IMR-90 (cell line): ENCODE measurements at regions not wholly inside any gene's neighbourhood (a gene's known extent, or its start where the extent isn't known, plus 50 kb on each side); places are given as distances from the start of the nearest gene placed in this dataset.

Experiments
- ATAC-seq: fragments of 200-7000 bp; cut with Tn5 transposase; 2 replicates; pipeline ENCODE4 v1.9.1; 2020; ENCODE audit warnings: low read depth, mild to moderate bottlenecking, moderate library complexity
- BruUV-seq: library from RNA; stranded (reverse); fragments of 400-500 nt; replicated peaks from 2 replicates; lab custom pipeline; 2021; lab: Mats Ljungman, UMichigan
- CTCF ChIA-PET: fragments of 300-600 bp; formaldehyde crosslinking; extraction: SDS; loops from one replicate; lab custom pipeline; 2021; ENCODE audit warnings: antibody characterized with exemption; lab: Yijun Ruan, JAX
- POLR2A ChIA-PET: fragments of 300-600 bp; sonication (Branson Sonifier 250); formaldehyde crosslinking; loops from one replicate; lab custom pipeline; 2022; ENCODE audit warnings: antibody characterized with exemption; ENCODE audit not compliant: unreplicated experiment; lab: Charles Lee
- DNase-seq: peaks from one replicate; pipeline ENCODE4 v3.0.0; 2013
- H2AFZ ChIP-seq: replicated peaks from 2 replicates; pipeline ENCODE3; 2013; ENCODE audit warnings: low read length, mild to moderate bottlenecking; ENCODE audit not compliant: poor library complexity
- H2AK5ac ChIP-seq: 2 replicates; pipeline ENCODE4 v1.6.1; 2013; ENCODE audit warnings: low read depth, low read length, inconsistent platforms
- H2AK9ac ChIP-seq: replicated peaks from 2 replicates; pipeline ENCODE3; 2013; ENCODE audit warnings: mild to moderate bottlenecking, low read depth, low read length, moderate library complexity; ENCODE audit not compliant: poor library complexity
- H2BK120ac ChIP-seq: 2 replicates; pipeline ENCODE4 v1.6.1; 2013; ENCODE audit warnings: low read depth, low read length, inconsistent platforms
- H2BK15ac ChIP-seq: 3 replicates; pipeline ENCODE4 v1.6.1; 2013; ENCODE audit warnings: low read depth, low read length, inconsistent platforms
- H2BK20ac ChIP-seq: 2 replicates; pipeline ENCODE4 v1.6.1; 2013; ENCODE audit warnings: low read depth, mild to moderate bottlenecking, inconsistent platforms, low read length, moderate library complexity
- H2BK5ac ChIP-seq: 2 replicates; pipeline ENCODE4 v1.6.1; 2013; ENCODE audit warnings: mild to moderate bottlenecking, low read depth, low read length, inconsistent platforms; ENCODE audit not compliant: poor library complexity, severe bottlenecking
- H3K14ac ChIP-seq: replicated peaks from 2 replicates; pipeline ENCODE4 v1.6.1; 2013; ENCODE audit warnings: low read depth, low read length, inconsistent platforms
- H3K18ac ChIP-seq: 2 replicates; pipeline ENCODE4 v1.6.1; 2013; ENCODE audit warnings: low read depth, low read length, control low read depth
- H3K23ac ChIP-seq: 2 replicates; pipeline ENCODE4 v1.6.1; 2013; ENCODE audit warnings: low read depth, low read length, inconsistent platforms
- H3K27ac ChIP-seq: 2 replicates; pipeline ENCODE4 v1.5.1; 2013; ENCODE audit warnings: mild to moderate bottlenecking, control low read depth, low read length; ENCODE audit not compliant: insufficient read depth
- H3K27me3 ChIP-seq: 2 replicates; pipeline ENCODE4 v1.6.1; 2013; ENCODE audit warnings: low read length; ENCODE audit not compliant: control insufficient read depth, insufficient read depth
- H3K36me3 ChIP-seq: 2 replicates; pipeline ENCODE4 v1.6.1; 2013; ENCODE audit warnings: low read length, mixed read lengths; ENCODE audit not compliant: control insufficient read depth, insufficient read depth
- H3K4ac ChIP-seq: 2 replicates; pipeline ENCODE4 v1.6.1; 2013; ENCODE audit warnings: low read depth, low read length, inconsistent platforms
- H3K4me1 ChIP-seq: 2 replicates; pipeline ENCODE4 v1.6.1; 2013; ENCODE audit warnings: low read length, mixed read lengths; ENCODE audit not compliant: control insufficient read depth, insufficient read depth
- H3K4me2 ChIP-seq: 2 replicates; pipeline ENCODE4 v1.6.1; 2013; ENCODE audit warnings: low read depth, mild to moderate bottlenecking, control low read depth, low read length, moderate library complexity
- H3K4me3 ChIP-seq: 2 replicates; pipeline ENCODE4 v1.5.1; 2013; ENCODE audit warnings: low read depth, mild to moderate bottlenecking, control low read depth, low read length, moderate library complexity; ENCODE audit not compliant: insufficient read depth
- H3K56ac ChIP-seq: 2 replicates; pipeline ENCODE4 v1.6.1; 2013; ENCODE audit warnings: low read length, inconsistent platforms; ENCODE audit not compliant: insufficient read depth; ENCODE audit errors: extremely low read depth
- H3K79me1 ChIP-seq, 2 experiments: 2 replicates each; pipeline ENCODE4 v1.6.1; 2013; ENCODE audit warnings: low read length in 2 of 2, inconsistent platforms in 1 of 2, low read depth in 1 of 2
- H3K9ac ChIP-seq: 2 replicates; pipeline ENCODE4 v1.6.1; 2013; ENCODE audit warnings: low read depth, low read length, control low read depth
- H3K9me1 ChIP-seq: 2 replicates; pipeline ENCODE4 v1.6.1; 2013; ENCODE audit warnings: low read length, inconsistent platforms; ENCODE audit not compliant: insufficient read depth
- H3K9me3 ChIP-seq: 2 replicates; pipeline ENCODE4 v1.6.1; 2013; ENCODE audit warnings: low read length; ENCODE audit not compliant: control insufficient read depth, insufficient read depth
- H4K20me1 ChIP-seq: 2 replicates; pipeline ENCODE4 v1.6.1; 2013; ENCODE audit warnings: low read length, inconsistent platforms; ENCODE audit not compliant: insufficient read depth
- H4K5ac ChIP-seq: 2 replicates; pipeline ENCODE4 v1.6.1; 2013; ENCODE audit warnings: mild to moderate bottlenecking, low read depth, low read length, control low read depth
- H4K8ac ChIP-seq, 2 experiments: 2 replicates each; pipeline ENCODE4 v1.6.1; 2013; ENCODE audit warnings: low read depth in 2 of 2, low read length in 2 of 2, control low read depth in 1 of 2, inconsistent platforms in 1 of 2
- H4K91ac ChIP-seq: 2 replicates; pipeline ENCODE4 v1.6.1; 2013; ENCODE audit warnings: low read depth, low read length, inconsistent platforms; ENCODE audit not compliant: insufficient read depth
- CEBPB ChIP-seq: IDR thresholded peaks from 2 replicates; pipeline ENCODE4 v1.6.1; 2012; ENCODE audit warnings: low read depth, low read length, improper control_type of control experiment
- FOS ChIP-seq: fragments of 150-350 bp; IDR thresholded peaks from 2 replicates; pipeline ENCODE4 v1.6.1; 2016; ENCODE audit warnings: low read depth, low read length
- MAFK ChIP-seq: IDR thresholded peaks from 2 replicates; pipeline ENCODE4 v1.6.1; 2012; ENCODE audit warnings: low read depth, low read length, improper control_type of control experiment
- POLR2A ChIP-seq: IDR thresholded peaks from 2 replicates; pipeline ENCODE4 v1.6.1; 2012; ENCODE audit warnings: mild to moderate bottlenecking, low read depth, low read length
- RAD21 ChIP-seq: IDR thresholded peaks from 2 replicates; pipeline ENCODE4 v1.6.1; 2012; ENCODE audit warnings: low read length, improper control_type of control experiment
- RCOR1 ChIP-seq: IDR thresholded peaks from 2 replicates; pipeline ENCODE4 v1.6.1; 2012; ENCODE audit warnings: mild to moderate bottlenecking, low read length, improper control_type of control experiment; ENCODE audit not compliant: insufficient replicate concordance
- RFX5 ChIP-seq: IDR thresholded peaks from 2 replicates; pipeline ENCODE4 v1.8.0; 2012; ENCODE audit warnings: low read depth, mild to moderate bottlenecking, low read length, moderate library complexity
- WGBS, 2 experiments: methylation state at CpG; one replicate each; pipeline versions ENCODE4 v1.1.5 to v1.1.7; 2013; ENCODE audit warnings: missing lambda C conversion rate in 2 of 2; ENCODE audit not compliant: insufficient read length in 1 of 2; ENCODE audit errors: extremely low coverage in 2 of 2; 5-methylcytosine and 5-hydroxymethylcytosine counted together
- dilution Hi-C: fragments of 300-500 bp; cut with HindIII; formaldehyde crosslinking; loops from one replicate; pipeline ENCODE4 v1.14.3; 2018; ENCODE audit warnings: low sequenced_read_pairs; ENCODE audit not compliant: unreplicated experiment
- in situ Hi-C: fragments of 300-500 bp; cut with MboI; formaldehyde crosslinking; loops from 3 replicates; pipeline ENCODE4 v1.14.3; 2019; ENCODE audit warnings: low sequenced_read_pairs, inconsistent platforms, mixed read lengths
- intact Hi-C: fragments of 100-400 bp; cut with micrococcal nuclease; formaldehyde crosslinking; loops from 2 replicates; pipeline ENCODE4 v1.10.0; 2022

GRCh38 chr3:70876154-70876553 is 563.7 kb upstream of the MDFIC2 start:
- no peaks in the 10 kb centered on the region for H4K20me1 ChIP-seq
- no peak for DNase-seq
- no peaks in the 10 kb centered on the region for H3K27me3 ChIP-seq
- no peak overlapping the region for H3K4me3 ChIP-seq
- no peak overlapping the region for H2AK9ac ChIP-seq
- H2AFZ ChIP-seq, result no peak overlapping the region
- H3K4me1 ChIP-seq, result peaks cover 10% of the 10 kb centered on the region
- no peak overlapping the region for H2BK20ac ChIP-seq
- POLR2A ChIA-PET, result no interaction called here
- H4K5ac ChIP-seq, result no peak overlapping the region
- no peak overlapping the region for H3K18ac ChIP-seq
- BruUV-seq, result no TSS peak
- TF ChIP-seq MAFK, result no peak
- TF ChIP-seq FOS, result no peak
- TF ChIP-seq RFX5, result no peak
- peak; percentile 82 for TF ChIP-seq CEBPB
- no peak for TF ChIP-seq POLR2A
- TF ChIP-seq RAD21, result no peak
- TF ChIP-seq RCOR1, result no peak
- H3K9me1 ChIP-seq, result no peaks in the 10 kb centered on the region
- dilution Hi-C loops (no loop called here), intact Hi-C loops (no loop called here), in situ Hi-C loops (no loop called here)
- H3K4ac ChIP-seq, result no peak overlapping the region
- WGBS, 2 experiments, result no CpG with 5 or more reads among the region's 3 CpGs
- no peak overlapping the region for H4K8ac ChIP-seq
- no peak for ATAC-seq
- no peak overlapping the region for H3K56ac ChIP-seq
- H2BK5ac ChIP-seq, result no peak overlapping the region
- no peak overlapping the region for H3K23ac ChIP-seq
- no peak overlapping the region for H4K91ac ChIP-seq
- H3K27ac ChIP-seq, result no peak overlapping the region
- H3K4me2 ChIP-seq, result no peak overlapping the region
- no peak overlapping the region for H2BK120ac ChIP-seq
- H3K9ac ChIP-seq, result no peak overlapping the region
- no peak overlapping the region for H2AK5ac ChIP-seq
- CTCF ChIA-PET, result no interaction called here
- H3K9me3 ChIP-seq, result peaks cover 3% of the 10 kb centered on the region
- H3K79me1 ChIP-seq, result no peaks in the 10 kb centered on the region
- H2BK15ac ChIP-seq, result no peak overlapping the region
- no peak overlapping the region for H3K14ac ChIP-seq
- H3K36me3 ChIP-seq, result no peaks in the 10 kb centered on the region
